NCI-H446 (cell line): ENCODE measurements at regions not wholly inside any gene's neighbourhood (a gene's known extent, or its start where the extent isn't known, plus 50 kb on each side); places are given as distances from the start of the nearest gene placed in this dataset.
A peak's percentile ranks its signal among the peaks of the same experiment; 100 is the strongest.

ENCODE experiments used
- DNase-seq, 2 experiments: peaks; one replicate each; lab custom pipeline; 2025; lab: John Stamatoyannopoulos, UW

DNA sequence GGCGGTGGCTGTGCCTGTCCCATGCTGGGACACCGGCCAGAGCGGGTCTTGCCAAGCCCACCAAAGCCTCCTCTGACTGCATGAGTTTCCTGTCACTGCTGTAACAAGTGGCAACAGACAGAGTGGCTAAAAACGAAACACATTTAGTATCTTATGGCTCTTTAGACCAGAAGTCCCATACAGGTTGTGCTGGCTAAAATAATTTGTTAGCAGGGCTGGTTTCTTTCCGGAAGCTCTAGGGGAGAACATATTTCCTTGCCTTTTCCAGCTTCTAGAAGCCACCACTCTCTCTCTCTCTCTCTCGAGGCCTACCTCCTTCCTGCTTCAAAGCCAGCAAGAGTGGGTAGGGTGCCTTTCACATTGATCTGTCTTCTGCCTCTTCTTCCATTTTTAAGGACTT lies 171.6 kb upstream of the PLPP4 start:
- no peak for DNase-seq

DNA sequence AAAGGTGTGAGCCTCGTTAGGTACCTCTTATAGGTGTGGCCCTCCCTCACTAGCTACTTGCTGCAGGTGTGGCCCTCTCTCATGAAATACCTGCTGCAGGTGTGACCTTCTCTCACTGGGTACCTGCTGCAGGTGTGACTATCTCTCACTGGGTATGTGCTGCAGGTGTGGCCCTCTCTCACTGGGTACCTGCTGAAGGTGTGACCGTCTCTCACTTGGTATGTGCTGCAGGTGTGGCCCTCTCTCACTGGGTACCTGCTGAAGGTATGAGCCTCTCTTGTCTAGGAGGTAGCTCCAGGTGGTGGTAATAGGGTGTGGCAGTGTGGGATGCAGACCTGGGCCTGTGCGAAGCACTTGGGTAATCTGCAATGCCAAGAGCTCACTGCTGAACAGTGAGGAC lies 170.7 kb upstream of the PLPP4 start:
- DNase-seq = no peak

DNA sequence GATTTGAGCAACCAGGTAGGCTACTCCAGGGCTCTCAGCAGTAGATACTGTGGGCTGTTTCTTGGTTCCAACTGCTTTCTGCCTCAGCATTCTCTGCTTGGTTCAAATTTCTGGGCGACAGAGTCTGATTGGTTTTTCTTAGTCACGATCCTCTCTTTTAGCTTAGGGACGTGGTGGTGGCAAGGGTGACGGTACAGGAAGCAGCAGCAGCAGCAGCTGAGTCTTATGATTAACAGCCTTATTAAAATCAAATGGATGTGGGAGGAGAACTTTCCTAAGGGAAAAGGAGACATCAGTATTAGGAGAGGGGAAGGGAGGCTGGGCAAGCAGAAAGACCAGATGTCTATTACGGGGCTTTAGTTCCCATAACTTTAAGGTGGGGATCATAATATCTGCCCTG lies 156.5 kb upstream of the PLPP4 start:
- no peak for DNase-seq

- no peak for DNase-seq
Observed at GRCh38 chr10:120308589-120308988, 148.4 kb upstream of the PLPP4 start.

DNA sequence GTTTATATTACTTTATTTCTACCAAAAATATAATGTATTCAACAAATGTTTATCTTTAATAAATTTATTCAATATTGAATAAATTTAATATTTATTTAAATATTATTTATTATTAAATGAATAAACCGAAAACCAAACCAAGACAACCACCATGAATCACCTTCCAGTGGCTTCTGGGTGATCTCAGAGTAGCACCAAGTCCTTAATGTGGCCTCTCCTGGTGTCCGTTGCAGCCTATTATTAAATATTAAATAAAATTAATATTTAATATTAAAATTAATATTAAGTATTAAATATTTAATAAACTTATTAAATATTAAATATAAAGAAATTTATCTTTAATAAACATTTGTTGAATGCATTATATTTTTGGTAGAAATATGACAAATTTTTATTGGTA lies 143.3 kb upstream of the PLPP4 start:
- no peak for DNase-seq

- no peak for DNase-seq
Observed at GRCh38 chr10:120314442-120314841, 142.6 kb upstream of the PLPP4 start.

- DNase-seq = no peak
Observed at GRCh38 chr10:120318862-120319261, 138.2 kb upstream of the PLPP4 start.

- peak; percentile 24 to 26 for DNase-seq
Observed at GRCh38 chr10:120327675-120328074, 129.4 kb upstream of the PLPP4 start.

GRCh38 chr10:120328647-120329046 lies 128.4 kb upstream of the PLPP4 start:
- DNase-seq = no peak

- DNase-seq = peak in 1 of 2 experiments; percentile 1
Observed at GRCh38 chr10:120335553-120335952, 121.5 kb upstream of the PLPP4 start.

DNA sequence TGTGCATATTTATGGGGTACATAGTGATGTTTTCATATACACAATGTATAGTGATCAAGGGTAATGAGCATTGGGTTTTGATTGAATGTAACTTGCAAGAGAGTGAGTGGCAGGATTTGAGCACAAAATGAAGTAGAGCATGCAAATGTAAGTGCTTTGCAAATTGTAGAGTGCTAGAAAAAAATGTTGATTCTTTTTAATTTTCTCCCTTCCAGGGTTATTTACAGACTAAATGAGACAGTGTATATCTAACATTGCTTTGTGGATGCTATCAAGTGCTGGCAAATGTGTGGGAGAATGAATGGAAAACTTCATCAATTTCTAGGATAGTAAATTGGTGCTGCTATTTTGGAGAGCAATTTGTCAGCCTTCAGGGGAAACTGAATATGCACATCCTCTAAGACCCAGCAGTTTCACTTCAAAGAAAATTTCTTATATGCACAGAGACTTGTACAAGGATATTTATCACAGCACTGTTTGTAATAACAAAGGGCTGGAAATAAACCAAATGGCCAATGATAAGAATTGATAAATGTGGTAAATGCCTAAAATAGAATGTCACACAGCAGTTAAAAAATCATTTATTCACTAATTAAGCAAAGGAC lies 120.6 kb upstream of the PLPP4 start:
- no peak for DNase-seq

GRCh38 chr10:120336911-120337540 lies 120.0 kb upstream of the PLPP4 start:
- DNase-seq = peak; percentile 7 to 54

GRCh38 chr10:120342115-120342714 lies 114.8 kb upstream of the PLPP4 start:
- DNase-seq = no peak

GRCh38 chr10:120345186-120345585 lies 111.8 kb upstream of the PLPP4 start:
- DNase-seq = no peak

DNA sequence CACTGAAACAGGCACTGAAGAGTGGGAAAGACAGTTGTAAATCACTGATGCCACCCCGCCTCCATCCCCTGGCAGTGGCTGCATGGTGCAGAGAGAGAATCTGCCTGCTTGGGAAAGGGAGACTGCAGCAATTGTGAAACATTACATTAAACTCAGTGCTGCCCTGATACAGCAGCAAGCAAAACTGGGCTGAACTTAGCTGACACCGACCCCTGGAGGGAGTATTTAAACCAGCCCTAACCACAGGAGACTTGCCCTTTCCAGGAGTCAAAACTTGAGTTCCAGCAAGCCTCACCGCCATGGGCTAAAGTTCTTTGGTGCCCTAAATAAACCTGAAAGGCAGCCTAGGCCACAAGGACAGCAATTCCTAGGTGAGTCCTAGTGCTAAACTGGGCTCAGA lies 109.4 kb upstream of the PLPP4 start:
- DNase-seq = no peak

DNA sequence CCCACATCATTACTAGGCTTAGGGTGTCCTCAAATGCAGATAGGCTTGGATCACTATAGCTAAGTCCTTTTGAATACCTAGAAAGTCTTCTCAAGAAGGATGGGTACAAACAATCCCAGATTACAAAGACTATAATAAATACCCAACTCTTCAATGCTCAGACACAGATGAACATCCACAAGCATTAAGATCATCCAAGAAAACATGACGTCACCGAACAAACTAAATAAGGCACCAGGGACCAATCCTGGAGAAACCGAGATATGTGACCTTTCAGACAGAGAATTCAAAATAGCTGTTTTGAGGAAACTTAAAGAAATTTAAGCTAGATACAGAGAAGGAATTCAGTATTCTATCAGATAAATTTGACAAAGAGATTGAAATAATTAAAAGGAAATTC lies 108.0 kb upstream of the PLPP4 start:
- DNase-seq = no peak

DNA sequence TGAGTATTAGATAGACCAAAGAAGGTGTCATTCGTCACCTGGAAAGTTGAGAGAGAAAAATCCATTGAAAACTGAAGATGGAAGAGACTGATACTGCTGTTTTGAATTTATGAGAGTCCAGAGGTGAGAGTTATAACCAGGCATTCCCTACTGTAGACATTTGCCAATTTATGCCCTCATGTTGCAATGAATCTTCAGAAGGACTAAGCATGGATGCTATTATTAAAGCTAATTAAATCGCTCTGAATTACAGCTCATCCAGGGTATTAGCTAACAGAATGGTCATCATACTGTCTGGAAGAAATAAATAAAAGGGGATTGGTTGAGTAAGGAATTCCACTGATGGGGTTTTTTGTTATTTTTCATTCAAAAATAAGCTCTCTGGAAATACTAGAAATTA lies 101.6 kb upstream of the PLPP4 start:
- no peak for DNase-seq

DNA sequence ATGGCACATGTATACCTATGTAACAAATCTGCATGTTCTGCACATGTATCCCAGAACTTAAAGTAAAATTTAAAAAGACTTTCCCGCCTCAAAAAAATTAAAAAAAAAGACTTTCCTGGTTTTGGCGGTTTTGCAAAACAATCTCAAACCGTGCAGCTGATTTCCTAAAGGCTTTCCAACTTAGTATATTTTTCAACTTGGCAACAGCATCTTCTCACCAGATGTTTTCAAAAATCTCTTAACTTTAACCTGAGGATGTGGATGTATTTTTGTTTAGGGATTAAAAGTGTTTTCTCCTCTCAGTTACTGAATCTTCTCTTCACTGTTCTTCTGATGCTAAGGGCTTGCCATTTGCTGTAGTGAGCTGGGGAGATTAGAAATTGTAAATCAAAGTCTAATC lies 96.5 kb upstream of the PLPP4 start:
- no peak for DNase-seq

DNA sequence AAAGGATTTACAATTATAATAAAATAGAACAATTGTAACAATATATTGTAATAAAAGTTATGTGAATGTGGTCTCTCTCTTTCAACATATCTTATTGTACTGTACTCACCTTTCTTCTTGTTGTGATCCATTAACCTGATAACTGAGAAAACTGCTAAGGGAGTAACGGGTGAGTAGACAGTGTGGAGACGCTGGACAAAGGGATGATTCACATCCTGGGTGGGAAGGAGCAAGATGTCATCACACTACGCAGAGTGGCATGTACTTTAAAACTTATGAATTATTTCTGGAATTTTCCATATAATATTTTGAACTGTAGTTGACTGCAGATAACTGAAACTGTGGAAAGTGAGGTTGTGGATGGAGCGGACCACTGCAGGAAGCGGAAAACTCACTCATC lies 91.2 kb upstream of the PLPP4 start:
- no peak for DNase-seq

DNA sequence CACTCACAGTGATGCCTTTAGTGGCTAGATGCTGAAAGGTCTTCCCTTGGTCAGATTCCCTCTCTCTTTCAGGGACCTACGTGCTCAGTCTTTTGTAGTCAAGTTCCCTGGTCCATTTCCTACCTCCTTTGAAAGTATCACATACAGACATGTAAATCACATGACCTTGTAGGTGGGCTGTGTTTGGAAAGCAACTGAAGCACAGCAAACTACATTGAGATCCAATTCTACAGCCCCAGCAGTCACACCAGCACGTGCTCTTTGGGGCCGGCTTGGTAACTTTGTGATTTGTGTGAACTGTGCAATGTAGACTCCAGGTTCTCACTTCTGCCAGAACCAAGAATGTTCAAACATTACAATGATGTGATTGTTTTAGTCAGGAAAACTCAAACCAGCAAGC lies 89.7 kb upstream of the PLPP4 start:
- no peak for DNase-seq

DNA sequence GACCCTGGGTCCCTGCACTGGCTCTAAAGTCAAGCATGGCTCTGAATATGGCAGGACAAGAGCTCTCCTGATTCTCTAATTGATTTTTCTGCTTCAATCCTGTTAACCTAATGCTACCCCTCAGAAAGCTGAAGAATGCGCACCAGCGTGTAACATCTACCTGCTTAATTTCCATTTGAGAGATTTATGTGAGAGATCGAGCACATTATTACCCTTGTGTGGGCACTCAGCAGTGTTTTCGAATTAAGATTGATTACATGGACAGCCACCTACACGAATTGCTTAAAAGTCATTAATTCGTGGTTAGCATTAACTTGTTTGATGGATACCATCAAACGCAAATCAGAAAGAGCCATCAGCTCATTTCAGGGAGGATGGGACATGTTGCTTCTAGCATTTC lies 88.7 kb upstream of the PLPP4 start:
- DNase-seq = no peak

DNA sequence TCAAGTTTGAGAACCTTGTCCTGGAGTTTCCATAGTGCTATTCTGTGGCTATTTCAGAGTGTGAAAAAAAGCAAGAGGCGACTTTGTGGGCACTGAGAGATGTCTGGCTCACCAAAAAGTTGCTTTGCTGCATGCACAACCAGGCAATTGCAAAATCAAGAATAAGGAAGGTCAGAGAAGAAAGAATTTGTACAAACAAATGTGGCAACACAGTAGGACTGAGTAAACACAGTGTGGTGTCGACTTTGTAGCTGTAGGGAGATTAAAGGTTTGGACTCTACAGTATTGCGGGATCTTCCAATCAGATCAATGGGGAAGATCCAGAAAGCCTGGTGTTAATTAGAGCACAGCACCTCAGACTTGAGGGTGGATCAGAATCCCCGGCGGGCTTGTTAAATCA lies 88.1 kb upstream of the PLPP4 start:
- no peak for DNase-seq

DNA sequence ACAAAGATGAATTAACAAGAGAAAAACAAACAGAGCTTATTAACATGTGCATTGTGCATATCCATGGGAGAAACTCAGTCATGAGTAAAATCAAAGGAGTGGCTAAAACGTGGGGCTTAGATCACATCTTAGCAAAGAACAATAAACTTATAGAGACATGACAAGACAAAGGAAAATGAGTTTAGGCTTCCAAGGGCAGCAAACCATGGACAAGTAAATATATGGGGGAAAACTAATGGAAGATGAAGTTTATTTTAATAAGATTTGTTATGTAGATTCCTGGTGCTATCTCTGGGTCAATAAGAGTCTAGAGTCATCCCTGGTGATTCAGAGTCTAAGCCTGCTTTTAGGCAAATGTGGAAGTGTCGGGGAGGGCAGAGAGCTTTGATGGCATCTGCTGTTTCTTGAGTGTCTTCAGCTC lies 87.2 kb upstream of the PLPP4 start:
- DNase-seq = no peak

DNA sequence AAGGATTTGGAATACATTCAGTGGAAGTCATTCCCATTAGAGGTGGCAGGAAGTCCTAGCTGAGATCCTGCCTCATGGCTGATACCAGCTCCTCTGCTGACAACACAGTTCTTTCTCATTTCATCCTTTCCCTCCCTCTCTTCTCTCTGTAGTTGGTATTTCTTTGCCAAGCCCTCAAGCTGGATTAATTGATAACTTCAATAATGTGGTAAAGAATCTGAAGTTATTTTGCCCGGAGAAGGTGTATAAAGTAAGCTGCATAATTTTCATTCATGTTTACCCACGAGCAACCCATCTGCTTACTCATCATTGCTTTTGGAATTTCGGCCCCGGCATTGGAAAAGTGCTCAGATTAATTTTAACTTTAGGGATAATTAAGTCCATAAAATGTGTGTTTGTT lies 85.2 kb upstream of the PLPP4 start:
- DNase-seq = no peak
